ENCODE measurements at regions not wholly inside any gene's neighbourhood (a gene's known extent, or its start where the extent isn't known, plus 50 kb on each side); places are given as distances from the start of the nearest gene placed in this dataset.

- no peak for DNase-seq
Observed at GRCh38 chr5:106974272-106974671, 696.5 kb downstream of the EFNA5 start.

DNA sequence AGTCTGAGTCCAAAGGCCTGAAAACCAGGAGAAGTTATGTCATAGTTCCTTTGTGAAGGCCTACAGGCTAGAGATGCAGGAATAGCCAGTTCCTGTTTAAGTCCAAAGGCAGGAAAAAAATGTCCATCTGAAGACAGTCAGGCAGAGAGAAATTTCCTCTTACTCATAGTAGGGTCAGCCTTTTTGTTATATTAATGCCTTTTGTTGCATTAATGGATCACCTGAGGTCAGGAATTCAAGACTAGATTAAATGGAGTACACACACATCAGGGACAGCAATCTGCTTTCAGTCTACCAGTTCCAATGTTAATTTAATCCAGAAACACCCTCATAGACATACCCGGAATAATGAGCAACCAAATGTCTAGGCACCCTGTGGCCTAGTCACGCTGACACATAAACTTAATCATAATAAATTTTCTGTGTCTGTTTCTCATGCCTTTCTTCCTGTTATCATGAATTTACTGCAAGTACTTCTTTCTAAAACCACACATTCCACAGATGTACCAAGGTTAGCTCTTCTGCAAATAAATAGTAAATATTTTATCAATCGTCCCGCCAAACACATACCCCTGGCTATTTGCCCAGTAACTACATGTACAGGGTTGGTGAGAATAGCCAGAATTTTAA, 703.9 kb downstream of the EFNA5 start:
- no peak for DNase-seq

- DNase-seq, result no peak
Observed at GRCh38 chr5:106964132-106964531, 706.6 kb downstream of the EFNA5 start.

DNA sequence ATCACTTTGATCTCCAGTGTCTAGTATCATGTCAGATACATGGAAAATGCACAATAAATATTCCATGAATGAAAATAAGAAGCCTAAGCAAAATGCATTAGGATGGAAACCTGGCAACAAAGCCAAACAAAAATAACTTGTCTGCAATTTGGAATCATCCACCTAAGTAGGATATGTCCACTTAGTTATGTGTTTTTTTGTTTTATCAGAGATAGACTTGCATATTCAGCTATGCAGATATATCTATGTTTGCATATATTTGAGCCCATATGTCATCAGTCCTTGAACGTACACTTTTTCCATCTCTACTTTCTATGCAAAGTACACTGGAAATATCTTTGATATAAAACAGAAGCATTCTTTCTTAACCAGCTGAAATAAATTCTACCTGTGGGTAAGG, 707.1 kb downstream of the EFNA5 start:
- no peak for DNase-seq

DNA sequence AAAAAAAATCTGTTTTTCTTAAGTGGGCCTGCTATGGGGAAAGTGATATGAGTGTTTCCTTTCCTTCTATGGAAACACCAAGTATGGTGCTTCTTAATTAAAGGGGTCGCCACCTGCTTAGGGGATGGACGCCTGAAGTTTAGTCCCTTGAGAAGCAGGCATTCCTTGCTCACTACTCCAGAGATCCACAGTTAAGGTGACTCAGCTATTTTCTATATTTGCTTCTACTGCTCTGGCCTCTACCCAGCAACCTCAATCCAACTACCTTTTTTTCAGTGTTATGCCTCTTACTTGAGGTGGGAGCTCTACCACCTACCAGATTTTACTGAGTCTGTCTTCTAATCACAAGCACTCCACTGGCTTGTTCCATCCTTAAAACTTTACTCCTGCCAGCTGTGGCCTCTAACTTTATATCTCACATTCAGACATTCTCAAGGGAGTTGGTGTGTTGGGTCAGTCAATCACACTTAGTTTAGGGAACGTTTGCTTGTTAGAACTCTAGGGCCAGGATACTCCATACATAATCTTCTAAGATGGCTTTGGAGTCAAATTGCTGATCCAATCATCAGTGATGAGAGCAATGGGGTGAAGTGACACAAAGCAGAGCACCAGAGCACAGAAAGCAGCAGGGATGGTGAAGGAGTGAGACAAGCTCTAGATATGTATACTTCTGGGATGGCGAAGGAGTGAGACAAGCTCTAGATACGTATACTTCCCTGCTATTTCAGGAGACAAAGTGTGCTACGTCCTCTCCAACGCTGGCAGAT, 708.1 kb downstream of the EFNA5 start:
- DNase-seq, result no peak

- no peak for DNase-seq
Observed at GRCh38 chr5:106959387-106959786, 711.4 kb downstream of the EFNA5 start.

DNA sequence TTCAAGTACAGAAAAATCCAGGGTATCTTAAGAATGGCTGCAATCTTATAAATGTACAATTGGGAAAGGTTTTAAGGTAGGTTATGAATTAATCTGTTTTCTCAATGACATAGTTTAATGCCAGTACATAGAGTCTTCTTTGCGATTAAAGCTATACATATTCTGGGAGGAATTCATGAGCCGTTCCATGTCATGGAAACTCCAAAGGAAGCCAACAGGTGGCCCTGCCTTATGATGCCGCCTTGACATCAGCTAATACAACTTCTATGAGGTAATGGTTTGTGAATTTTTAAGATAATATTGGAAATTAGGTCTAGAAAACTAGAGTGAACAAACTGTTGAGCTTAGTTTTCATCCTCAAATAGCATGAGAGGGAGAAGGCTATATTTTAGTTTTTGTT, 713.4 kb downstream of the EFNA5 start:
- no peak for DNase-seq

DNA sequence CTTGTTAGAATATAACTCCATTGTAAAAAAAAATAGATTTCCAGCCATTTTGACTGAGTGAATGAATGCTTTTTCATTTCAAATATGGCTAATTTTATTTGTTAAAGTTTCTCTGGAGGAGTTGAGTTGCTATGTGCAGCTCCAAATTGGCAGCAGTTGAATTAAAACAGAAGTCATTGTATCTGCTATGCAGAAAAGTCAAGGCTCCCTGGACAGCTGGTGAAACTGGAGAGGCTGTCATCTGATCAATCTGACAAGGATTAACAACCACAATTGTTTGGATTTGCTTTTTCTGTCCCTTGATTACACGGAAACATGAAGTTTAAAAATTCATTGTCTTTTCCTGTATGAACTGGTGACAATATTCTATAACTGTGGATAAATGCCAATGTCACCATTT, 713.9 kb downstream of the EFNA5 start:
- DNase-seq, result no peak

DNA sequence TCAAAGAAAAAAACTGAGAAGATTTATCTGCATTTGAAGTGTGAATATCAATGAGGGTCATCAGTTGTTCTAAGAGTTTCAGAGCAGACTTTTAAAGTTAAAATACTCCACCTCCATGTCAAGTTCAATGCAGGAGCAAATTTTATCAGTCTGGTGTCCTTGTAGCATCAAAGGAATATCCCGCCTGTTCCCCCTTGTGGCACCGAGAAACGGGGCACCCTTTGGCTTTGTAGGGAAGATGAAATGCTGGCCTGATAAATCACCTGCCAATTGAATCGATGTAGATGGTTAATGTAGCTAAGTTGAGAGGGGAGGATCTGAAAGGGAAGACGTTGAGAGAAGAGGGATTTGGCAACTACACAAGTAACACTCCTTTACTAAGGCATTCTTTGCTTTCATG, 714.5 kb downstream of the EFNA5 start:
- no peak for DNase-seq

DNA sequence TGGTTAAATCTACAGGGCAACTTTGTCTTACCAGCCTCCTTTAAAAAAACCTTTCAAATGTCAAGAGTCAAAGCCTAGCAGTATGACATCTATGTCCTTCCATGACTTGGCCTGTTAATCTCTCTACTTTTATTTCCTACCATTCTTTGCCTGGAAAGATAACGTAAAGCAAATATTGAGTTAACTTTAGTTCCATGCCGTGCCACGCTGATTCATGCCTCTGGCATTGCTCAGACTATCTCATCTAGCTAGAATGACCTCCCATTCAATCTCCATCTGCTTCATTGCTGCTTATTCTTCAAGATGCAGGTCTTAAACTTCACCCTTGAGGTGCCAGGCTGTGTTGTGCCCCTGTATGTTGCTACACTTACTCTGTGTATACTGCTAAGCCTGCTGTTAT, 729.8 kb downstream of the EFNA5 start:
- DNase-seq, result no peak

DNA sequence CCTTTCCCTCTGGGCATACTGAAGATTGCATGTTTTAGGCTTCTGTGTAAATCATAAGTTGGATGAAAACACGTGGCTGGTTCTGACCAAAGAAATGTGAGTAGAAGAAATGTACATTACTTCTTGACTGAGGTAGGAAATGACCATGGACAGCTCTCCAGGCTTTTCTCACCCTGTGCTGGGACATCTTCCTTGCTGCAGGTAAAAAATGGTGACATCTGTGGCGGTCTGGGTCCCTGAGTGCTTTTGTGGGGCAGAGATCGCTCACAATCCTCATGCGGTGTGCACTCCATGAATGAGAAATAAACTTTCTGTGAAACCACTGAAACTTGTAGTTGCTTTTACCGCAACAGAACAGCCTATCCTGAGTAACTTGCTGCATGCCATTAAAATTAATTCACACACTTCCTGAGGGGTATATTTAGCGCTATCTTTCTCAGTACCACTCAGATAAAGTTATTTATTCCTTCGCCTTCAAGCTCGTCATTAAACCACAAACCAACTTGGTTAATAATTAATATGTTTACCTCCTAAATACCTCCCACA, 730.4 kb downstream of the EFNA5 start:
- no peak for DNase-seq

GRCh38 chr5:106923409-106923808, 747.3 kb downstream of the EFNA5 start:
- no peak for DNase-seq

DNA sequence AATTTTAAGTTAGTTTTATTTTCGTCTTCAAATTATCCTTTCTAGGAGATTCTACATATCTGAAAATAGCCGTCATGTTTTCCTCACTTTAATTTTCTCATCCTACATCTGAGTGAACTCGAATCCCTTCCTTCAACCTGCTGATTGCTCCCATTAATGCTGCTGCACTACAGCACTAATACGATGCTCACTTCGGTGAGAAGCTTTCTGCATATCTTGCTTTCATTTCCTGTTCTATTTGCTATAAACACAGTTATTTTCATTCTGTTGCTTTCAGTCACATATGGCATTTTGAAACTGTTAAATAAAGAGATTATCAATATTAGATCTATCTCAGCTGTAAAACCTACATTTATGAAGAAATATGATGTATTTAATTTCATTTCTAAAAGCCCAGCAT, 749.2 kb downstream of the EFNA5 start:
- no peak for DNase-seq

GRCh38 chr5:106910486-106910885, 760.3 kb downstream of the EFNA5 start:
- no peak for DNase-seq

DNA sequence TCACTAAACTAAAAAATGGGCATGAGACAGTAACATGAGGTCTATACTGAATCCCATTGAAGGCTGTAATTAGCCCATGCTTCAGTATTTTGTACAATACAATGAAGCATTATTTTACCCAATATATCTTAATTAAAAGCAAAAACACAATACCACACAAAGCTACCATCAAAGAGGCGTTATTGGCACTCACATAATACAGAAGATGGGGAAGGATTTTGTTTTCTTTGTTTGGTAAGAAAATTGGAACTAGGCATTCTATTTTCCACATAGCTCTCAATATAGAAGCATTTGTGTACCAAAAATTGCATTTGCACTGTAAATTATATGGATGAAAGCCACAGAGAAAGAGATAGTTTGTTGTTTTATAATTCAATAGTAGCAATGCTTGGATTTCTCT, 761.0 kb downstream of the EFNA5 start:
- DNase-seq, result no peak

- no peak for DNase-seq
Observed at GRCh38 chr5:106907979-106908378, 762.8 kb downstream of the EFNA5 start.

GRCh38 chr5:106906199-106906598, 764.5 kb downstream of the EFNA5 start:
- DNase-seq, result no peak

GRCh38 chr5:106894964-106895363, 775.8 kb downstream of the EFNA5 start:
- no peak for DNase-seq

DNA sequence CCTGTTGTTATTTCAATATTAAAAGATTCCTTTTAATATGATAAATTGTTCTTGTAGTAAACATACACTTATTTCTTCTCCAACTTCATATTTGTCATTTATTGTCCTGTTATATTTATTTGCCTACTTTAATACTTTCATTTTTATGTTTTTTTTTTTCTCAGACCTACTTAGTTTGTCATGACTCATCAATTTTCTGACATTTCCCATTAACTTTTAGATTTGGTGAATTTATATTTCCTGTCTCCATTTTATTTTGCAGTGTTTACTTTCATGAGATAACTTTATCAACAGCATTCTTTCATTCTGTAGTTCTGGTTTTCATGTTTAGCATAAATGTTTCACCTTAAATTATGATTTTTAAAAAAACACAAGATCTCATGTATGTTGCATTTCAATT, 788.7 kb downstream of the EFNA5 start:
- DNase-seq, result no peak

GRCh38 chr5:106880656-106881055, 790.1 kb downstream of the EFNA5 start:
- peak in 1 of 2 donors; percentile 11 for DNase-seq

GRCh38 chr5:106877881-106878280, 792.9 kb downstream of the EFNA5 start:
- DNase-seq, result no peak

DNA sequence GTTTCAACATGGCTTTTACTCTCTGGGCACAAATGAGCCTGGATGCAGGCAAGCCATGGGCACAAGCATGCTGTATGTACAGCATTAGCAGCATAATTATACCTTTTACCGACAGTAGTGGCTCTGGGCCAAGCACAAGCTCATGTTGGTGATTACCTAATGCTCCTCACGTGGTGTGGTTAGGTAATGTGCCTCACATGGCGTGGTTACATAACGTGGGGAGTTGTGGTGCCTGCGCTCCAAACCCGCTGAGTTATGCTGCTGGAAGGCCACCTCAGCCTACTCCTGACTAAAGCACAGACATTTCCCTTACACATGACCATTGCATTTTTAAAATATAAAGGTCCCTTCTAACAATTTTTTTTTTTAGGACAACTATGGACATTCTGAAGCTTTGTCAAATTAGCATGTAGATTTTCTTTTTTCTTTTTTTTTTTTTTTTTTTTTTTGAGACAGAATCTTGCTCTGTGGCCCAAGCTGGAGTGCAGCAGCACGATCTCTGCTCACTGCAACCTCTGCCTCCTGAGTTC, 794.0 kb downstream of the EFNA5 start:
- no peak for DNase-seq

DNA sequence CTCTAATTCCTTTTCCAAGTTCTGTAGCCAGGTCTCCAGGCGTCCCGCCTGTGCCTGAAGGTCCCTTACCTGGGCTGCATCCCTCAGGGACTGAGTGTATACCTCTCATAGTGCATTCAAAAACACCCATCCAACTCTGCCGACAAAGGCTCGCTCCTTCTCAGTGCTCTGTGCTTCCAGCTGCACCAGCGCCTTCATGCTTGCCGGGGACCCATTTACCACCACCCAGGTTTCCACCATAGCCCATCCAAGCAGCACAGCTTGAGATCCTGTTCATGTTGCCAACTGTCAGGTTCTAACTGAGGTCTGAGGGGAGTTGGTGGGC, 794.5 kb downstream of the EFNA5 start:
- no peak for DNase-seq

GRCh38 chr5:106875591-106876297, 795.0 kb downstream of the EFNA5 start:
- DNase-seq, result peak; percentile 2 to 16

Data from hippocampal formation (tissue), 2 donors.